ENCODE measurements at regions not wholly inside any gene's neighbourhood (a gene's known extent, or its start where the extent isn't known, plus 50 kb on each side); places are given as distances from the start of the nearest gene placed in this dataset.
A peak's percentile ranks its signal among the peaks of the same experiment; 100 is the strongest.

DNA sequence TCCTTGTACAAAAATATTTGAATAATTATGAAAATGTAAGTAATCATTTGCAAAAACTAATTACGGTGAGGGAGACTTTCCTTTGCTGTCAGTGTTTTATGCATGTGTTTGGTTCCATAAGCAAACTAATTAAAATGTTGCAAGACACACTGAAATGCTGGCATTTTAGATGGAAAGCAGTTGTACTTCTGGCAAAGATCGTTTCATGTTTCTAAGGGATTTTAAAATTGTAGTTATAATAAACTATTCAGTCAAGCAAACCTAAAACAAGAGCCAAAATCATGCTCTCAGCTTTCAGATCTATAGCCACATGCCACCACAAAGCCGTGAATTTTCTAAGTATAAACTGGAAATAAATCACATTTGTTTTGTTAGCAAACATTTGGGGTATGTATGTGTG, 240.1 kb upstream of the ZNF385D start:
- Histone ChIP-seq H3K36me3 (no peaks in the 10 kb centered on the region), H3K4me3 (no peak overlapping the region), H3K27ac (no peak overlapping the region), H3K4me1 (no peaks in the 10 kb centered on the region), H3K27me3 (no peaks in the 10 kb centered on the region), H3K9me3 (peaks cover 0 to 6% of the 10 kb centered on the region in 2 donors)
- intact Hi-C loops (cut with DNase I) = no loop called here
- ATAC-seq (no peak), DNase-seq (peak in 1 of 4 donors; percentile 17)
- TF ChIP-seq, protein P1, sequence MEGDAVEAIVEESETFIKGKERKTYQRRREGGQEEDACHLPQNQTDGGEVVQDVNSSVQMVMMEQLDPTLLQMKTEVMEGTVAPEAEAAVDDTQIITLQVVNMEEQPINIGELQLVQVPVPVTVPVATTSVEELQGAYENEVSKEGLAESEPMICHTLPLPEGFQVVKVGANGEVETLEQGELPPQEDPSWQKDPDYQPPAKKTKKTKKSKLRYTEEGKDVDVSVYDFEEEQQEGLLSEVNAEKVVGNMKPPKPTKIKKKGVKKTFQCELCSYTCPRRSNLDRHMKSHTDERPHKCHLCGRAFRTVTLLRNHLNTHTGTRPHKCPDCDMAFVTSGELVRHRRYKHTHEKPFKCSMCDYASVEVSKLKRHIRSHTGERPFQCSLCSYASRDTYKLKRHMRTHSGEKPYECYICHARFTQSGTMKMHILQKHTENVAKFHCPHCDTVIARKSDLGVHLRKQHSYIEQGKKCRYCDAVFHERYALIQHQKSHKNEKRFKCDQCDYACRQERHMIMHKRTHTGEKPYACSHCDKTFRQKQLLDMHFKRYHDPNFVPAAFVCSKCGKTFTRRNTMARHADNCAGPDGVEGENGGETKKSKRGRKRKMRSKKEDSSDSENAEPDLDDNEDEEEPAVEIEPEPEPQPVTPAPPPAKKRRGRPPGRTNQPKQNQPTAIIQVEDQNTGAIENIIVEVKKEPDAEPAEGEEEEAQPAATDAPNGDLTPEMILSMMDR (IDR thresholded peaks at IDR 0.05) = no peak

DNA sequence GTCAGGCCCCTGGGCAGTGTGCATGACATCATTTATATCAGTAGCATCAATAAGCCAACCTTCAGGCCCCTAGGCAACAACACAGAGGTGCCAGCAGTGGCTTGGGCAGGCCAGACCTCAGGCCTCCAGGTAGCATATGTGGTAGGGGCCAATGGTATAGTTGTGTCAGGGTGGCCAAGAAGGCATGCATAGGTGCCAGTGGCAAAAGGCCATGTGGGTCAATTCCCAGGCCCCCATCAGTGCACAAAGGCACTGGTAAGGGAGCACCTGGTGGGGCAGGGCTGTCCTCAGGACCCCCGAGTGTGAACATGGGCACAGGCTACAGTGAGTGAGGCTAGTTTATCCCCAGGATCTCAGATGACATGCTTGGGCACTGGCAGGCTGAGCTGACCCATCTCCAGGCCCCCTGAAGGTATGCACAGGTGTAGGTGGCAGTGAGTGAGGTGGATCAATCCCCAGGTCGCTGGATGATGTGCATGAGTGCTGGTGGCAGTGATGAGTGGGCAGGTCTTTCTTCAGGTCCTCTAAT, 244.1 kb upstream of the ZNF385D start:
- Histone ChIP-seq H3K27ac (no peak overlapping the region), H3K36me3 (no peaks in the 10 kb centered on the region), H3K4me3 (no peak overlapping the region), H3K27me3 (no peaks in the 10 kb centered on the region), H3K9me3 (peaks cover 0 to 2% of the 10 kb centered on the region in 2 donors), H3K4me1 (no peaks in the 10 kb centered on the region)
- DNase-seq (no peak), ATAC-seq (no peak)
- intact Hi-C loops (cut with DNase I) = no loop called here
- TF ChIP-seq, protein P1 (IDR thresholded peaks at IDR 0.05) = no peak

- H3K36me3 ChIP-seq = no peaks in the 10 kb centered on the region
- DNase-seq (no peak), ATAC-seq (no peak)
- H3K4me1 ChIP-seq = no peaks in the 10 kb centered on the region
- no peaks in the 10 kb centered on the region for H3K27me3 ChIP-seq
- intact Hi-C loops (cut with DNase I) = no loop called here
- H3K27ac ChIP-seq = no peak overlapping the region
- H3K9me3 ChIP-seq = peaks cover 0 to 15% of the 10 kb centered on the region in 2 donors
- H3K4me3 ChIP-seq = no peak overlapping the region
- TF ChIP-seq, protein P1 (IDR thresholded peaks at IDR 0.05) = no peak
These were observed 256.4 kb upstream of the ZNF385D start for GRCh38 chr3:22007368-22007767.

DNA sequence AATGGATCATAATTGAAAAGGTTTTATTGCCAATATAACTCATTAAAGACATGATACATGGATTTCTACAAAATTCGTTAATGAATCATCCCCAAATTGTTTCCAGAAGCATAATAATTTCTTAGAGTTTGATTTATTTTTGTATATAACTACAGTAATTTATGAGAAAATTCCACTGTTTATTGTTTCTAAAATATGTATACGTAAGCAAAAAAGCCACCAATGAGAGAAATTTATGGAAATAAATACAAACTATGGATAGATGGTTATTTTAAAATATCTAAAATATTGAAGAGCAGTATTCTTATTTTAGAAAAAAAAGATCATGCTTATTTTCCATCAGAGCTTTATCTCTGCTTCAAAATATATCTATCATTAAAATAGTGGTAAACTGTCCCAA, 260.0 kb upstream of the ZNF385D start:
- no peak overlapping the region for H3K27ac ChIP-seq
- H3K36me3 ChIP-seq = no peaks in the 10 kb centered on the region
- DNase-seq (no peak), ATAC-seq (no peak)
- no peaks in the 10 kb centered on the region for H3K27me3 ChIP-seq
- intact Hi-C loops (cut with DNase I) = no loop called here
- TF ChIP-seq, protein P1 (IDR thresholded peaks at IDR 0.05) = no peak
- no peak overlapping the region for H3K4me3 ChIP-seq
- H3K9me3 ChIP-seq = peaks cover 0 to 4% of the 10 kb centered on the region in 2 donors
- H3K4me1 ChIP-seq = no peaks in the 10 kb centered on the region

- TF ChIP-seq, protein P1 (IDR thresholded peaks at IDR 0.05) = no peak
- ATAC-seq (no peak), DNase-seq (no peak)
- H3K36me3 ChIP-seq = no peaks in the 10 kb centered on the region
- H3K4me3 ChIP-seq = no peak overlapping the region
- no peak overlapping the region for H3K27ac ChIP-seq
- H3K9me3 ChIP-seq = peaks cover 0 to 4% of the 10 kb centered on the region in 2 donors
- no peaks in the 10 kb centered on the region for H3K27me3 ChIP-seq
- intact Hi-C loops (cut with DNase I) = no loop called here
- H3K4me1 ChIP-seq = no peaks in the 10 kb centered on the region
These were observed 261.5 kb upstream of the ZNF385D start for GRCh38 chr3:22012471-22012870.

Data from left lung (tissue), 4 donors.